Loucy (cell line): ENCODE measurements at regions not wholly inside any gene's neighbourhood (a gene's known extent, or its start where the extent isn't known, plus 50 kb on each side); places are given as distances from the start of the nearest gene placed in this dataset.

Source experiments
- EZH2phosphoT487 ChIP-seq: fragments of 200-600 bp; IDR thresholded peaks from 2 replicates; pipeline ENCODE4 v1.6.1; 2018; ENCODE audit warnings: antibody characterized with exemption, mild to moderate bottlenecking, moderate library complexity, borderline replicate concordance
- TF ChIP-seq, protein P1 (sequence below): fragments of 200-600 bp; sonication (generic); conservative IDR thresholded peaks from 2 replicates; pipeline ENCODE4 v1.5.1; 2014; ENCODE audit warnings: mild to moderate bottlenecking, antibody characterized with exemption, low read length

DNA sequence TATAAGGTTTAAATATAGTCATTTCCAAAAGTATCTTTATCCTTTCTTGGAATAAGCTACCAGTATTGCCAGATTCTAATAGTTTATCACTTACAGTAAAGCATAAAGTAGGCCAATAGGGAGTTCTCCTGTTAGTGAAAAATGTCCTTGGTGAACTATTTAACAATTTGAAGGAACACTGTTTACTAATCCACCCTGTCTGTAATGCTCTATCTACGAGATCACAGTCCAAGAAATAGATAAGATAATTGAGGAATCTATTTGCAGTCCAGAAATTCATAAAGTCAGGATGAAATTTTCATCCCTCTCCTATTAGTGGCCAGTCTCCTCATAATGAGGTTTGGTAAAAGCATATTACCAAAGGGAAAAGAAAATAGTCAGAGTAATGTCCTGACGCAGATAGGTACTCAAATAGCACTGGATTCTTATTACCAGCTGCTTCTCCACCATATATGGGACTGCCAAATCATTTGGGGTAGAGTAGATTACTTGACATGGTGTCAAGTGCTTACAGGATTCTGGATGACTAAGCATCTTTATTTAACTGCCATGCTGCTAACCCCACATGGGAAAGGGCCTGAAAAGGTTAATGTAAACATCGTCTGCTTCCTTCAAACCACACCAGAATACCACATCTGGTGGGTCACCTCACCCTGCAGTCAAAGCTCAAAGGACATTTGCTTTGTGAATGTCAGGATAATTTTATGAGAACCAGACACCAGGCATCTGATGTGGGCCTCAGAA is 808.1 kb downstream of the EFNA5 start:
- no peak for TF ChIP-seq EZH2phosphoT487
- TF ChIP-seq, protein P1, sequence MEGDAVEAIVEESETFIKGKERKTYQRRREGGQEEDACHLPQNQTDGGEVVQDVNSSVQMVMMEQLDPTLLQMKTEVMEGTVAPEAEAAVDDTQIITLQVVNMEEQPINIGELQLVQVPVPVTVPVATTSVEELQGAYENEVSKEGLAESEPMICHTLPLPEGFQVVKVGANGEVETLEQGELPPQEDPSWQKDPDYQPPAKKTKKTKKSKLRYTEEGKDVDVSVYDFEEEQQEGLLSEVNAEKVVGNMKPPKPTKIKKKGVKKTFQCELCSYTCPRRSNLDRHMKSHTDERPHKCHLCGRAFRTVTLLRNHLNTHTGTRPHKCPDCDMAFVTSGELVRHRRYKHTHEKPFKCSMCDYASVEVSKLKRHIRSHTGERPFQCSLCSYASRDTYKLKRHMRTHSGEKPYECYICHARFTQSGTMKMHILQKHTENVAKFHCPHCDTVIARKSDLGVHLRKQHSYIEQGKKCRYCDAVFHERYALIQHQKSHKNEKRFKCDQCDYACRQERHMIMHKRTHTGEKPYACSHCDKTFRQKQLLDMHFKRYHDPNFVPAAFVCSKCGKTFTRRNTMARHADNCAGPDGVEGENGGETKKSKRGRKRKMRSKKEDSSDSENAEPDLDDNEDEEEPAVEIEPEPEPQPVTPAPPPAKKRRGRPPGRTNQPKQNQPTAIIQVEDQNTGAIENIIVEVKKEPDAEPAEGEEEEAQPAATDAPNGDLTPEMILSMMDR, result no peak
